ENCODE measurements at regions not wholly inside any gene's neighbourhood (a gene's known extent, or its start where the extent isn't known, plus 50 kb on each side); places are given as distances from the start of the nearest gene placed in this dataset.

DNA sequence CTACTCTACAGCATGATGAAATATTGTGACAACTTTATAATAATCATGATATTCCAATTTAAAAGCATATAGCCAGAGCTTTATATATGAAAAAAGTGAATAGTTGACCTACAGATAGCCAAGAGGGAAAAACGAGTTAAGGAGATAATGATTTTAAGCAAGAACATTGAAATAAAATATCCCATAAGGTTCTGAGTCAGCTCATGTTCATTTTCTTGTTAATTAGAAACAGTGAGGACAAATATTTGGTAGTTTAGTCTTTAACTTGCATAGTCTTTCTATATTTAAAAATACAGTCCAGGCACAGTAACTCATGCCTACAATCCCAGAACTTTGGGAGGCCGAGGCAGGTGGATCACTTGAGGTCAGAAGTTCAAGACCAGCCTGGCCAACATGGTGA lies 55.8 kb upstream of the CDH6 start:
- in situ Hi-C loops (cut with HindIII; ENCODE audit: low sequenced_read_pairs) = no loop called here

GRCh38 chr5:31135542-31135941 lies 57.9 kb upstream of the CDH6 start:
- in situ Hi-C loops (cut with HindIII; ENCODE audit: low sequenced_read_pairs) = no loop called here

DNA sequence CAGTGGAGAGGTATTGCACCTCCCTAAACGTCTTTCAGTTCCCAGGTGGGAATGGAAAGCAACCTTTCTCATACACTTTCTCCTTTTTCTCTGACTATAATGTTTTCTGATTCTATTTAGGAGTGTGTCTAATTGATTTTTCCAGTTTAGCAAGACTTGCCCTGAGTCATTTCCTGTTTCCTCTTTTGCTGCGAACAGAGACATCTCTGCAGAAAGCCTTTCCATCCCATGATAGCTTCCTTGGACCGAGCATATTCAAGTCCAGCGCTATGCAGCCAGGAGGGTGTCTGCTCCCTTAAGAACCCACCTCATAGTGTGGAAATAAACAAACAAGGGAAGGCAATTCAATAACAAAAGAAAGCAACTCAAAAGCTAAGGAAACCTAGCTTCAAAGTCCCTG lies 60.0 kb upstream of the CDH6 start:
- in situ Hi-C loops (cut with HindIII; ENCODE audit: low sequenced_read_pairs) = no loop called here

- in situ Hi-C loops (cut with HindIII; ENCODE audit: low sequenced_read_pairs) = no loop called here
Observed at GRCh38 chr5:31131381-31131891, 62.0 kb upstream of the CDH6 start.

DNA sequence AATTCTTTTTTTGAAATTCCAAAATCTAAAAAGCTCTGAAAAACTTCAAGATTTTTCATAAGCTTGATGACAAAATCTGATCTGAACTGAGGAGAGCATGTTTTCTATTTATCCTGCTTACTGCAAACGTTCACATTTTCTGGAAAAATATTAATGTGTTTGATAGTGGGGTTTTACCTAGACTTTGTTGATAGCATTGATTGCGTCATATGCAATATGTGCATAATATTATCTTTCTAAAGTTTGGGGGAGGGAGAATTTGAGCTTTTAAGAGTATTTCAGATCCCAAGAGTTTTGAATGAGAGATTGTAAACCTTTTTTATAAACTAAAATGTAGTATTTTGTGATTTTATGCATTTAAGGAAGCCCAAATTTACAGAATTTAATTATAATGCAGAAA lies 62.8 kb upstream of the CDH6 start:
- in situ Hi-C loops (cut with HindIII; ENCODE audit: low sequenced_read_pairs) = no loop called here

DNA sequence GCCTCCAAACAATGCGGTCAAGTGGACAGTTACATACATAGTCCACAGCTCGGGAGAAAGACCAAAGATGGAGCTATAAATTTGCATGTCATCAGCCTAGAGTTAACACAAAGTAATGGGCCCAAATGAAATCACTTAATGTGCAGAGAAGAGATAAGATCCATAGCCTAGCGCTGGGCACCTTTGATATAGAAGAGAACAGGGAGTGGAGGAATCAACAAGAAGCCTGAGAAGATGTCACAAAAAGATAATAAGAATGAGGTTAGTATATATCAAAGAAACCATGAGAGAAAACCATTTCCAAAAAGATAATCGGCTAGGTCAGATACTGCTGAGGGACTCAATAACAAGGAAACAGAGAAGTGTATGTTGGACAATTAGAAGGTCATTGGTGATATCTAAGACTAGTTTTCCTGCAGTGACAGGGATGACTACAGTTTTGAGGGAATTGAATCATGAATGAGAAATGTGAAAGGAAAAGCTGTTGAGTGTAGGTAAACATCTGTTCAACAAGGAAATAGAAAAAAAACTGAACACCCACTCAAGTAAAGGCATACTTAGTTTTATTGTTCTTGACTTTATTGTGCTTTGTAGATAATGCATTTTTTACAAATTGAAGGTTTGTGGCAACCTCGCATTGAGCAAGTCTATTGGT lies 68.7 kb upstream of the CDH6 start:
- in situ Hi-C loops (cut with HindIII; ENCODE audit: low sequenced_read_pairs) = no loop called here

DNA sequence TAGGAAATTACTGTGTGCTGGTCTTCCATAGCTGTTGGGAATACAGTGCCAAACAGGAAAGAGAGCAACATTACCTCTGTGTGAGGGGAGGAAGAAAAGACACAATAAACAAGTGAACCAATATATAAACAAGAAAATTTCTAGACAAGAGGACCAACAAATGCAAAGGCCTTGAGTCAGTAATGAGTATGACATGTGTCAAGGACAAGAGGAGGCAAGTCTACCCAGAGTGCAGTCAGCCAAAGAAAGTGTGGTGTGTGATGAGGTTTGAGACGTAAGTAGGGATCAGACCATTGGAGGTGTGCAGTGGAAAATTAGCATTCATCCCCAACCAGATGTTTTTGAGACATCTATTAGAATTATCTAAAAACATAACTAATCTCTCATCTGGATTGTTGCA lies 69.5 kb upstream of the CDH6 start:
- in situ Hi-C loops (cut with HindIII; ENCODE audit: low sequenced_read_pairs) = no loop called here

DNA sequence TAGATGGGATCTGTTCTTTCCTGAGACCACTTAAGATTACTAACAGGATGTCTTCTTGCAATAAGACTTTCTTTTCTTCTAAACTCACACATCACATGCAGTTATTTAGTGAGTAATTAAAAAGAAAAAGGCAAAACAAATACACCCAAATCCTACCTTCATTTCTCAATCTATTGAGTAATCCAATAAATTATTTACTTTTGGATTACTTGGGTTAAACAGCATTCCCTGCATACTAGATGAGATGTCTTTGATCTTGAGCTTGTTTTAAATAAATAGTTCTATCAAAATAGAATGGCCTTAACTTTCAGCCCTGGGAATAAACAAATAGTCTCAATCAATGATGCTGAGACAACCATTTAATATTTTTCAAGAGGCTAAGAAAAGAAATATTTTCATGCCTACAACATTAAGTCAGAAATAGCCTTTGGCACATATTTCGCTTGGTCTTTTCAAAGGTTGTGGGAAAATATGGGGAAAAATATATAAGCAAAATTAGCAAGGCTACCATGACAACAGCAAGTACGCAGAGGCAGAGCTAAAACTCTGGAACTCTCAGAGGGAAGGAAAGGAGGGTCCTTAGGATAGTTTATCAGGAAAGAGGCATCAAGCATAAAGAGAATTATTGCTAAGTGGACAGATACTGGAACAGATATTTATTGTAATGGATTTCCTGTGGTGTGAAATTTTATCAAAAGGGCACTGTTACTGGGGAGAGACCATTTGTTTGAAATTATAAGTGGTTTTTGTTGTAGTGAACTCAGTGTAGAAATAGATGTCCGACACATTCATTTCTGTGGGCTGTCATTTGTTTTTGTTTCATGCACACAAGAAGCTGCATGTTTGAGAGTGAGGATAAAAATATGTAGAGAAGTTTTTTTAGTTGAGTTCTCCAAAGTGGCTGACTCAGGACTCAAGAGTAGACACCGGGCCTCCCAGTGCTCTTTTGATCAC lies 70.2 kb upstream of the CDH6 start:
- in situ Hi-C loops (cut with HindIII; ENCODE audit: low sequenced_read_pairs) = no loop called here

GRCh38 chr5:31121224-31121623 lies 72.3 kb upstream of the CDH6 start:
- in situ Hi-C loops (cut with HindIII; ENCODE audit: low sequenced_read_pairs) = no loop called here

GRCh38 chr5:31120642-31120948 lies 72.9 kb upstream of the CDH6 start:
- in situ Hi-C loops (cut with HindIII; ENCODE audit: low sequenced_read_pairs) = no loop called here

- in situ Hi-C loops (cut with HindIII; ENCODE audit: low sequenced_read_pairs) = no loop called here
Observed at GRCh38 chr5:31119938-31120641, 73.4 kb upstream of the CDH6 start.

DNA sequence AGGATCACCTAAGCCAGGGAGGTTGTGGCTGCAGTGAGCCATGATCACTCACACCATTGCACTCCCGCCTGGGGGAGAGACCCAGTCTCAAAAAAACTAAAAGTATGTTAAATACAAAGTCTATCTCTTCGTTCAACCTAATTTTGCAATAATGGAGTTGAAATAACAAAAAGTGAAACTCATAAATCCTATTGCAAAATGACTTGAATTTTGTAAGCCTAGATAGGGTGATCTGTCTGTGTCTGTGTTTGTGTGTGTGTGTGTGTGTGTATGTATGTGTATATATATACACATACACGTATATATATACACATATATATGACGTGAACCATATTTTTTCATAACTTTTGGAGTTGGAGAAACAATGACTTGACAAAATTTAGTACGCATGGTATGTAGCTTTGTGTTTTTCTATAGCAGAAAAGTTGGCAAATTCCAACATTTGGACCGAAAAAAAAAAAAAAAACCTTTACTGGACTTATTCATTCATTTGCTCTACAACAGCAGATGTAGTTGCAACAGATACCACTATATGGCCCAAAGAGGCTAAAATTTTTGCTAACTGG lies 76.9 kb upstream of the CDH6 start:
- in situ Hi-C loops (cut with HindIII; ENCODE audit: low sequenced_read_pairs) = no loop called here

GRCh38 chr5:31114817-31115216 lies 78.7 kb upstream of the CDH6 start:
- in situ Hi-C loops (cut with HindIII; ENCODE audit: low sequenced_read_pairs) = no loop called here

- in situ Hi-C loops (cut with HindIII; ENCODE audit: low sequenced_read_pairs) = no loop called here
Observed at GRCh38 chr5:31113666-31114350, 79.7 kb upstream of the CDH6 start.

GRCh38 chr5:31113101-31113500 lies 80.4 kb upstream of the CDH6 start:
- in situ Hi-C loops (cut with HindIII; ENCODE audit: low sequenced_read_pairs) = no loop called here

DNA sequence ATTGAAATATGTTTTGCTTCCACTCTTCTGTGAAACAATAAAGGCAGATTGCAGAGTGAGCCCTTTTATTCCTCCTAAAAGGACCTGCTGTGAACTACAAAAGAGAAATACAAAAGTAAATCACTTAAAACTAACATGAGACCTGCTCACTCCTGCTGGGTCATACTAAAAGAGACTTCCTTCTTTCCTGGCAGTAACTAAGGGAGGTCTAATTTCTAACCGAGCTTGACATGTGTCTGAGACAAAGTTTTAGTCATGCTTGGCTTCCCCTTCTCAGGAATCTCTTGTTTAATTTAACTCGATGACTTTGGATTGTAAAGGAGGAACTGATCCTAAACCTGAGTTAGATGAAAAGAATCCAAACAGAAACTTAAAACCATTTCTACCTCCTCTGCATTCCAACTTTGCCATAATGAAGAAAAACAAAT lies 86.4 kb upstream of the CDH6 start:
- in situ Hi-C loops (cut with HindIII; ENCODE audit: low sequenced_read_pairs) = no loop called here

DNA sequence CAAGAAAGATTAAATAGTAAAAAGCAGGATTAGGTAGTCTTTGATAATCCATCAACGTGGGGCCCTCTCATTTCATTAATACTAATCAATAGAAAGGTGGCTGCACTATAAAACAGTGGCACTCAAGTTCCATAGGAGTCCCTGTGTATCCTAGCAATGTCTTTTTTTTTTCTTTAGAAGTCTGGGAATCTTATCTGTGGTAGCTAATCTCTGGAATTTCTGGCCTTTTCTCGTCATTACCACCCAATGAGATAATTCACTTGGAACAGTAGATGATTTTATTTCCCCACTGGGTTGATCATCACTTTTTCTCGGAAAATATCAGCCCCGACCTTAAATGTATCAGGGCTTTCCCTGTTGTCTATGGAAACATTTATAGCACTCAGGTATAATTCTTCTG lies 86.8 kb upstream of the CDH6 start:
- in situ Hi-C loops (cut with HindIII; ENCODE audit: low sequenced_read_pairs) = no loop called here

GRCh38 chr5:31106278-31106677 lies 87.2 kb upstream of the CDH6 start:
- in situ Hi-C loops (cut with HindIII; ENCODE audit: low sequenced_read_pairs) = no loop called here

DNA sequence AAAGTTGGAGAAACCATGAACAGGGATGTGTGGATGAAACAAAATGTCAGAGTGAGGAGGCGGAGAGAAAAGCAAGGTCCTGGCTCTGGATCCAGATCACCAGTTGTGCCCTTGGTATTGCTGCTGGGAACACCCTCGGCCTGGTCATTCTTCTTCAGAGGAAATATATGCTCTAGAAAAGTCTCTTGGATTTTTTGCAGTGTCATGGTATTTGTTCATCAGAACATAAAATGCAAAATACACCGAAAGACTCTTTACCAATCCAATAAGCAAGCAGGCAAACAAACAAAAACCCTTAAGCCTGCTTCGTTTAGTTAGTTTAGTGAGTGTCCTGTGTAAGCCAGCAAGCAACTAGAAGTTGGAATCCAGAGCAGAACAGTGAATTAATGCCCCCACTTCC lies 88.7 kb upstream of the CDH6 start:
- in situ Hi-C loops (cut with HindIII; ENCODE audit: low sequenced_read_pairs) = no loop called here

DNA sequence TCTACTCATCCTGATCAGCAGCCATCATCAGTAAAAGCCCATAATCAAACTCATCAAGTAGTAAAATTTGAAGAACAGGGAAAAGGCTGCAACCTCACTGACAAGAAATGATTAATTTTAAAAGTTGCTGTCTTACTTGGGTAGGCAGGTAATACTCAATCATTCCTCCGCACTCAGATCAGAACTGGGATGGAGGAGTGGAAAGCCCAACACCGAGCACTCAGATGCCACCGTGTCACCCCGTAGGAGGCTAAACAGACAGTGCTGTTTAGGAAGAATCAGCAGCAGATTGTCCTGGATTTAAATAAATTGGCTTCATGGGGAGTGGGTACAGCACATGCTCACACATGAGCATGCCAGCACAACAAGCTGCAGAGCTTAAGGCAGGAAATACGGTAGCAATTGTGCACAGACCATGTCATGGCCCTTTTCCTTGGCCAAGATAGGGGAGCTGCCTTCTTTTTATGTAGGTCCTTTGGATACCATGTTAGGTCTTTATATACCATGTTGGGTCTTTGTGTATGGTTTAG lies 92.6 kb upstream of the CDH6 start:
- in situ Hi-C loops (cut with HindIII; ENCODE audit: low sequenced_read_pairs) = no loop called here
